ENCODE measurements at regions not wholly inside any gene's neighbourhood (a gene's known extent, or its start where the extent isn't known, plus 50 kb on each side); places are given as distances from the start of the nearest gene placed in this dataset.

DNA sequence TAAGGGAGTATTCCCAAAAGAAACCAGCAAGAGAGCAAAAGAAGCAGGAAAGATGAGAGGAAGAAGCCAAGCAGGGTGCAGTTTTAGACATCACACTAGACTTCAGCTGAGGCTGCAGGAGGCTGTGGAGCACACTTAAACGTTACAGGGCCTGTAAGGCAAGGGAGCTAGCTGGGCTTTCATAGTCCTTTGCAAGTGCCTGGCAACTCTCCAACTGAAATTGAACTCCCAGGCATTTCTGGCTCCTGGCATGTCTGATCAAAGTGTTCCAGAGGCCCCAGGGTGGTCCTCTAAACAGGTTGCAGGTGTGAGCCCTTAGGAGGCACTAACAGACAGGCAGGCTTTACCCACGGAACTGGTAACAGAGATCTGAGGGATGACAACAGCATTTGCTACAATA is 750.2 kb downstream of the XPNPEP1 start:
- Histone ChIP-seq H3K4me2 (ENCODE audit: insufficient read depth in 1 of 2, low read depth in 2 of 2, low read length in 2 of 2) (no peak overlapping the region), H3K36me3 (ENCODE audit: control insufficient read depth in 2 of 4, insufficient read depth in 4 of 4, low read length in 3 of 4) (no peaks in the 10 kb centered on the region), H3K4me1 (replicated peaks in 1 of 4; ENCODE audit: control insufficient read depth in 3 of 4, insufficient read depth in 4 of 4, low read length in 3 of 4) (no peaks in the 10 kb centered on the region), H3K23ac (ENCODE audit: insufficient read length) (no peak overlapping the region), H3K56ac (replicated peaks; ENCODE audit: insufficient read length, low read depth, low read length) (no peak overlapping the region), H4K91ac (replicated peaks; ENCODE audit: insufficient read length, low read length) (no peak overlapping the region), H2BK20ac (ENCODE audit: low read length) (no peak overlapping the region), H3K79me2 (ENCODE audit: control insufficient read depth in 1 of 2, insufficient read depth in 2 of 2, low read length in 2 of 2) (no peaks in the 10 kb centered on the region), H3K4me3 (ENCODE audit: extremely low read depth in 1 of 4, insufficient read depth in 2 of 4, low read depth in 3 of 4, low read length in 4 of 4) (no peak overlapping the region), H4K20me1 (replicated peaks in 1 of 2; ENCODE audit: control insufficient read depth in 1 of 2, insufficient read depth in 2 of 2, low read length in 2 of 2) (no peaks in the 10 kb centered on the region), H3K27me3 (replicated peaks in 1 of 4; ENCODE audit: control insufficient read depth in 3 of 4, extremely low read depth in 1 of 4, insufficient read depth in 3 of 4, low read length in 3 of 4) (no peaks in the 10 kb centered on the region), H2BK5ac (ENCODE audit: low read depth, low read length) (no peak overlapping the region), H2BK15ac (ENCODE audit: low read length) (no peak overlapping the region), H3K18ac (ENCODE audit: extremely low read depth, low read length) (no peak overlapping the region), H3K9ac (replicated peaks in 1 of 4; ENCODE audit: extremely low read depth in 1 of 4, low read depth in 3 of 4, low read length in 3 of 4) (no peak overlapping the region), H3K9me3 (ENCODE audit: insufficient read depth in 2 of 2, low read depth in 1 of 2, low read length in 1 of 2) (0 out of 4 replicates have a peak, but pooled peaks cover 0 to 5% of the 10 kb centered on the region in 2 experiments), H3K79me1 (ENCODE audit: low read depth, low read length) (no peaks in the 10 kb centered on the region), H2BK120ac (replicated peaks; ENCODE audit: low read depth, low read length) (no peak overlapping the region), H3K4ac (replicated peaks; ENCODE audit: insufficient read length, low read depth, low read length) (no peak overlapping the region), H4K5ac (ENCODE audit: insufficient read length, low read depth, low read length) (no peak overlapping the region), H3K23me2 (ENCODE audit: low read depth, low read length) (no peaks in the 10 kb centered on the region), H4K8ac (ENCODE audit: extremely low read depth, insufficient read depth, low read length) (no peak overlapping the region), H2BK12ac (ENCODE audit: low read depth, low read length) (no peak overlapping the region), H2AFZ (ENCODE audit: low read length) (no peak overlapping the region), H3K14ac (ENCODE audit: insufficient read length) (no peak overlapping the region), H2AK5ac (ENCODE audit: low read depth, low read length) (no peak overlapping the region), H3K27ac (ENCODE audit: low read depth, low read length) (no peak overlapping the region)
- DNase-seq (ENCODE audit: low read depth in 1 of 2, low spot score in 2 of 2) (no peak), FAIRE-seq (no peak)
- 89% methylated on average over 2 of the region's 2 CpGs; no CpG with 5 or more reads in 1 of the 2 experiments for WGBS, 2 experiments (ENCODE audit: extremely low coverage in 1 of 2, insufficient coverage in 1 of 2, insufficient read length in 1 of 2, insufficient replicate concordance in 2 of 2, low coverage in 1 of 2, low lambda C conversion rate in 2 of 2, missing lambda C conversion rate in 1 of 2)
- CTCF ChIA-PET (ENCODE audit: partially characterized antibody) = interaction anchor here (0.9 kb wide), 1 partner anchor 14 kb away, joined by 3 read pairs; no protein-coding TSS in a partner anchor
- POLR2A ChIA-PET (ENCODE audit: partially characterized antibody) = no interaction called here
- TF ChIP-seq, protein P1, sequence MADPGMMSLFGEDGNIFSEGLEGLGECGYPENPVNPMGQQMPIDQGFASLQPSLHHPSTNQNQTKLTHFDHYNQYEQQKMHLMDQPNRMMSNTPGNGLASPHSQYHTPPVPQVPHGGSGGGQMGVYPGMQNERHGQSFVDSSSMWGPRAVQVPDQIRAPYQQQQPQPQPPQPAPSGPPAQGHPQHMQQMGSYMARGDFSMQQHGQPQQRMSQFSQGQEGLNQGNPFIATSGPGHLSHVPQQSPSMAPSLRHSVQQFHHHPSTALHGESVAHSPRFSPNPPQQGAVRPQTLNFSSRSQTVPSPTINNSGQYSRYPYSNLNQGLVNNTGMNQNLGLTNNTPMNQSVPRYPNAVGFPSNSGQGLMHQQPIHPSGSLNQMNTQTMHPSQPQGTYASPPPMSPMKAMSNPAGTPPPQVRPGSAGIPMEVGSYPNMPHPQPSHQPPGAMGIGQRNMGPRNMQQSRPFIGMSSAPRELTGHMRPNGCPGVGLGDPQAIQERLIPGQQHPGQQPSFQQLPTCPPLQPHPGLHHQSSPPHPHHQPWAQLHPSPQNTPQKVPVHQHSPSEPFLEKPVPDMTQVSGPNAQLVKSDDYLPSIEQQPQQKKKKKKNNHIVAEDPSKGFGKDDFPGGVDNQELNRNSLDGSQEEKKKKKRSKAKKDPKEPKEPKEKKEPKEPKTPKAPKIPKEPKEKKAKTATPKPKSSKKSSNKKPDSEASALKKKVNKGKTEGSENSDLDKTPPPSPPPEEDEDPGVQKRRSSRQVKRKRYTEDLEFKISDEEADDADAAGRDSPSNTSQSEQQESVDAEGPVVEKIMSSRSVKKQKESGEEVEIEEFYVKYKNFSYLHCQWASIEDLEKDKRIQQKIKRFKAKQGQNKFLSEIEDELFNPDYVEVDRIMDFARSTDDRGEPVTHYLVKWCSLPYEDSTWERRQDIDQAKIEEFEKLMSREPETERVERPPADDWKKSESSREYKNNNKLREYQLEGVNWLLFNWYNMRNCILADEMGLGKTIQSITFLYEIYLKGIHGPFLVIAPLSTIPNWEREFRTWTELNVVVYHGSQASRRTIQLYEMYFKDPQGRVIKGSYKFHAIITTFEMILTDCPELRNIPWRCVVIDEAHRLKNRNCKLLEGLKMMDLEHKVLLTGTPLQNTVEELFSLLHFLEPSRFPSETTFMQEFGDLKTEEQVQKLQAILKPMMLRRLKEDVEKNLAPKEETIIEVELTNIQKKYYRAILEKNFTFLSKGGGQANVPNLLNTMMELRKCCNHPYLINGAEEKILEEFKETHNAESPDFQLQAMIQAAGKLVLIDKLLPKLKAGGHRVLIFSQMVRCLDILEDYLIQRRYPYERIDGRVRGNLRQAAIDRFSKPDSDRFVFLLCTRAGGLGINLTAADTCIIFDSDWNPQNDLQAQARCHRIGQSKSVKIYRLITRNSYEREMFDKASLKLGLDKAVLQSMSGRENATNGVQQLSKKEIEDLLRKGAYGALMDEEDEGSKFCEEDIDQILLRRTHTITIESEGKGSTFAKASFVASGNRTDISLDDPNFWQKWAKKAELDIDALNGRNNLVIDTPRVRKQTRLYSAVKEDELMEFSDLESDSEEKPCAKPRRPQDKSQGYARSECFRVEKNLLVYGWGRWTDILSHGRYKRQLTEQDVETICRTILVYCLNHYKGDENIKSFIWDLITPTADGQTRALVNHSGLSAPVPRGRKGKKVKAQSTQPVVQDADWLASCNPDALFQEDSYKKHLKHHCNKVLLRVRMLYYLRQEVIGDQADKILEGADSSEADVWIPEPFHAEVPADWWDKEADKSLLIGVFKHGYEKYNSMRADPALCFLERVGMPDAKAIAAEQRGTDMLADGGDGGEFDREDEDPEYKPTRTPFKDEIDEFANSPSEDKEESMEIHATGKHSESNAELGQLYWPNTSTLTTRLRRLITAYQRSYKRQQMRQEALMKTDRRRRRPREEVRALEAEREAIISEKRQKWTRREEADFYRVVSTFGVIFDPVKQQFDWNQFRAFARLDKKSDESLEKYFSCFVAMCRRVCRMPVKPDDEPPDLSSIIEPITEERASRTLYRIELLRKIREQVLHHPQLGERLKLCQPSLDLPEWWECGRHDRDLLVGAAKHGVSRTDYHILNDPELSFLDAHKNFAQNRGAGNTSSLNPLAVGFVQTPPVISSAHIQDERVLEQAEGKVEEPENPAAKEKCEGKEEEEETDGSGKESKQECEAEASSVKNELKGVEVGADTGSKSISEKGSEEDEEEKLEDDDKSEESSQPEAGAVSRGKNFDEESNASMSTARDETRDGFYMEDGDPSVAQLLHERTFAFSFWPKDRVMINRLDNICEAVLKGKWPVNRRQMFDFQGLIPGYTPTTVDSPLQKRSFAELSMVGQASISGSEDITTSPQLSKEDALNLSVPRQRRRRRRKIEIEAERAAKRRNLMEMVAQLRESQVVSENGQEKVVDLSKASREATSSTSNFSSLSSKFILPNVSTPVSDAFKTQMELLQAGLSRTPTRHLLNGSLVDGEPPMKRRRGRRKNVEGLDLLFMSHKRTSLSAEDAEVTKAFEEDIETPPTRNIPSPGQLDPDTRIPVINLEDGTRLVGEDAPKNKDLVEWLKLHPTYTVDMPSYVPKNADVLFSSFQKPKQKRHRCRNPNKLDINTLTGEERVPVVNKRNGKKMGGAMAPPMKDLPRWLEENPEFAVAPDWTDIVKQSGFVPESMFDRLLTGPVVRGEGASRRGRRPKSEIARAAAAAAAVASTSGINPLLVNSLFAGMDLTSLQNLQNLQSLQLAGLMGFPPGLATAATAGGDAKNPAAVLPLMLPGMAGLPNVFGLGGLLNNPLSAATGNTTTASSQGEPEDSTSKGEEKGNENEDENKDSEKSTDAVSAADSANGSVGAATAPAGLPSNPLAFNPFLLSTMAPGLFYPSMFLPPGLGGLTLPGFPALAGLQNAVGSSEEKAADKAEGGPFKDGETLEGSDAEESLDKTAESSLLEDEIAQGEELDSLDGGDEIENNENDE (IDR thresholded peaks at IDR 0.05; ENCODE audit: insufficient replicate concordance, low read length) = no peak
